ENCODE measurements at regions not wholly inside any gene's neighbourhood (a gene's known extent, or its start where the extent isn't known, plus 50 kb on each side); places are given as distances from the start of the nearest gene placed in this dataset.

GRCh38 chr7:118006979-118007378, 133.7 kb upstream of the CTTNBP2 start:
- Mint-ChIP-seq H3K4me3 (ENCODE audit: low read depth) (no peak overlapping the region), H3K27ac (no peak overlapping the region), H3K36me3 (ENCODE audit: insufficient read depth) (no peaks in the 10 kb centered on the region), H3K27me3 (peaks cover 3% of the 10 kb centered on the region), H3K9me3 (ENCODE audit: low read depth) (no peaks in the 10 kb centered on the region), H3K4me1 (ENCODE audit: low read depth) (peaks cover 3% of the 10 kb centered on the region)
- no peak for DNase-seq (ENCODE audit: low spot score, unreplicated experiment)
- no peak for TF ChIP-seq CTCF (IDR thresholded peaks at IDR 0.05; ENCODE audit: unreplicated experiment)

GRCh38 chr7:118009419-118009818, 136.2 kb upstream of the CTTNBP2 start:
- Mint-ChIP-seq H3K9me3 (ENCODE audit: low read depth) (no peaks in the 10 kb centered on the region), H3K4me3 (ENCODE audit: low read depth) (no peak overlapping the region)
- no peak for TF ChIP-seq CTCF (IDR thresholded peaks at IDR 0.05; ENCODE audit: unreplicated experiment)

GRCh38 chr7:118011652-118012051, 138.4 kb upstream of the CTTNBP2 start:
- no peaks in the 10 kb centered on the region for H3K4me1 Mint-ChIP-seq (ENCODE audit: low read depth)
- no peaks in the 10 kb centered on the region for H3K9me3 Mint-ChIP-seq (ENCODE audit: low read depth)
- no peak overlapping the region for H3K27ac Mint-ChIP-seq
- H3K27me3 Mint-ChIP-seq, result no peaks in the 10 kb centered on the region
- no peaks in the 10 kb centered on the region for H3K36me3 Mint-ChIP-seq (ENCODE audit: insufficient read depth)
- DNase-seq (ENCODE audit: low spot score, unreplicated experiment), result no peak
- no peak overlapping the region for H3K4me3 Mint-ChIP-seq (ENCODE audit: low read depth)
- TF ChIP-seq CTCF (IDR thresholded peaks at IDR 0.05; ENCODE audit: unreplicated experiment), result no peak

More at GRCh38 chr7:118009419-118009818, 136.2 kb upstream of the CTTNBP2 start:
- DNase-seq (ENCODE audit: low spot score, unreplicated experiment), result no peak
- Mint-ChIP-seq H3K36me3 (ENCODE audit: insufficient read depth) (no peaks in the 10 kb centered on the region), H3K27me3 (no peaks in the 10 kb centered on the region), H3K27ac (no peak overlapping the region), H3K4me1 (ENCODE audit: low read depth) (no peaks in the 10 kb centered on the region)

GRCh38 chr7:118013252-118014010, 140.2 kb upstream of the CTTNBP2 start:
- no peak overlapping the region for H3K27ac Mint-ChIP-seq
- DNase-seq (ENCODE audit: low spot score, unreplicated experiment), result no peak
- TF ChIP-seq CTCF (IDR thresholded peaks at IDR 0.05; ENCODE audit: unreplicated experiment), result no peak
- no peaks in the 10 kb centered on the region for H3K27me3 Mint-ChIP-seq
- H3K4me1 Mint-ChIP-seq (ENCODE audit: low read depth), result no peaks in the 10 kb centered on the region
- H3K9me3 Mint-ChIP-seq (ENCODE audit: low read depth), result peaks cover 10% of the 10 kb centered on the region
- no peaks in the 10 kb centered on the region for H3K36me3 Mint-ChIP-seq (ENCODE audit: insufficient read depth)
- H3K4me3 Mint-ChIP-seq (ENCODE audit: low read depth), result no peak overlapping the region

- H3K4me1 Mint-ChIP-seq (ENCODE audit: low read depth), result no peaks in the 10 kb centered on the region
- H3K27ac Mint-ChIP-seq, result no peak overlapping the region
- peaks cover 12% of the 10 kb centered on the region for H3K9me3 Mint-ChIP-seq (ENCODE audit: low read depth)
- no peak for TF ChIP-seq CTCF (IDR thresholded peaks at IDR 0.05; ENCODE audit: unreplicated experiment)
- no peaks in the 10 kb centered on the region for H3K36me3 Mint-ChIP-seq (ENCODE audit: insufficient read depth)
- no peak for DNase-seq (ENCODE audit: low spot score, unreplicated experiment)
- H3K4me3 Mint-ChIP-seq (ENCODE audit: low read depth), result no peak overlapping the region
- no peaks in the 10 kb centered on the region for H3K27me3 Mint-ChIP-seq
Measured at GRCh38 chr7:118022546-118022945, 149.3 kb upstream of the CTTNBP2 start.

Measured in progenitor cell of endocrine pancreas (in vitro differentiated cells).